ENCODE measurements at regions not wholly inside any gene's neighbourhood (a gene's known extent, or its start where the extent isn't known, plus 50 kb on each side); places are given as distances from the start of the nearest gene placed in this dataset.

- H3K9me3 ChIP-seq (ENCODE audit: control insufficient read depth, insufficient read depth, low read depth, low read length), result no peaks in the 10 kb centered on the region
- H3K4me1 ChIP-seq (ENCODE audit: control insufficient read depth, extremely low read depth, insufficient read depth, low read length), result no peaks in the 10 kb centered on the region
- DNase-seq (ENCODE audit: low read depth in 2 of 2), result no peak
- no peaks in the 10 kb centered on the region for H3K79me2 ChIP-seq (ENCODE audit: control insufficient read depth, insufficient read depth, low read length)
- H3K36me3 ChIP-seq (ENCODE audit: control insufficient read depth, insufficient read depth, low read length), result no peaks in the 10 kb centered on the region
- H3K4me2 ChIP-seq (ENCODE audit: extremely low read depth, insufficient read depth, low read length), result no peak overlapping the region
- no peak overlapping the region for H2AFZ ChIP-seq (ENCODE audit: low read length)
- H3K27me3 ChIP-seq (ENCODE audit: control insufficient read depth, insufficient read depth, low read length), result no peaks in the 10 kb centered on the region
- no peak for TF ChIP-seq EZH2 (IDR thresholded peaks at IDR 0.05; ENCODE audit: low read length, missing control alignments)
- TF ChIP-seq CTCF (conservative IDR thresholded peaks at IDR 0.05 in 1 of 2, IDR thresholded peaks at IDR 0.05 in 1 of 2; ENCODE audit: low read depth in 1 of 2, low read length in 2 of 2), result no peak
- H3K4me3 ChIP-seq (replicated peaks in 1 of 4; ENCODE audit: control extremely low read depth in 1 of 4, insufficient read depth in 1 of 4, low read depth in 3 of 4, low read length in 4 of 4), result no peak overlapping the region
- no peaks in the 10 kb centered on the region for H4K20me1 ChIP-seq (ENCODE audit: control insufficient read depth, extremely low read depth, insufficient read depth, low read length)
- no peak overlapping the region for H3K9ac ChIP-seq (ENCODE audit: insufficient read depth, low read length)
- H3K27ac ChIP-seq (ENCODE audit: insufficient read depth, low read length), result no peak overlapping the region
Observed at GRCh38 chr3:1908651-1909445, 189.8 kb upstream of the CNTN4 start.

GRCh38 chr3:1910322-1910721, 188.3 kb upstream of the CNTN4 start:
- H4K20me1 ChIP-seq (ENCODE audit: control insufficient read depth, extremely low read depth, insufficient read depth, low read length), result no peaks in the 10 kb centered on the region
- H2AFZ ChIP-seq (ENCODE audit: low read length), result no peak overlapping the region
- H3K4me2 ChIP-seq (ENCODE audit: extremely low read depth, insufficient read depth, low read length), result no peak overlapping the region
- no peaks in the 10 kb centered on the region for H3K79me2 ChIP-seq (ENCODE audit: control insufficient read depth, insufficient read depth, low read length)
- H3K36me3 ChIP-seq (ENCODE audit: control insufficient read depth, insufficient read depth, low read length), result no peaks in the 10 kb centered on the region
- H3K9ac ChIP-seq (ENCODE audit: insufficient read depth, low read length), result no peak overlapping the region
- no peak for DNase-seq (ENCODE audit: low read depth in 2 of 2)
- H3K9me3 ChIP-seq (ENCODE audit: control insufficient read depth, insufficient read depth, low read depth, low read length), result no peaks in the 10 kb centered on the region
- H3K27ac ChIP-seq (ENCODE audit: insufficient read depth, low read length), result no peak overlapping the region
- TF ChIP-seq CTCF (conservative IDR thresholded peaks at IDR 0.05 in 1 of 2, IDR thresholded peaks at IDR 0.05 in 1 of 2; ENCODE audit: low read depth in 1 of 2, low read length in 2 of 2) (no peak), EZH2 (IDR thresholded peaks at IDR 0.05; ENCODE audit: low read length, missing control alignments) (no peak)
- no peak overlapping the region for H3K4me3 ChIP-seq (replicated peaks in 1 of 4; ENCODE audit: control extremely low read depth in 1 of 4, insufficient read depth in 1 of 4, low read depth in 3 of 4, low read length in 4 of 4)
- no peaks in the 10 kb centered on the region for H3K4me1 ChIP-seq (ENCODE audit: control insufficient read depth, extremely low read depth, insufficient read depth, low read length)
- H3K27me3 ChIP-seq (ENCODE audit: control insufficient read depth, insufficient read depth, low read length), result no peaks in the 10 kb centered on the region

- no peak overlapping the region for H2AFZ ChIP-seq (ENCODE audit: low read length)
- H4K20me1 ChIP-seq (ENCODE audit: control insufficient read depth, extremely low read depth, insufficient read depth, low read length), result no peaks in the 10 kb centered on the region
- no peaks in the 10 kb centered on the region for H3K36me3 ChIP-seq (ENCODE audit: control insufficient read depth, insufficient read depth, low read length)
- no peaks in the 10 kb centered on the region for H3K4me1 ChIP-seq (ENCODE audit: control insufficient read depth, extremely low read depth, insufficient read depth, low read length)
- no peak overlapping the region for H3K4me2 ChIP-seq (ENCODE audit: extremely low read depth, insufficient read depth, low read length)
- no peaks in the 10 kb centered on the region for H3K79me2 ChIP-seq (ENCODE audit: control insufficient read depth, insufficient read depth, low read length)
- H3K27me3 ChIP-seq (ENCODE audit: control insufficient read depth, insufficient read depth, low read length), result no peaks in the 10 kb centered on the region
- H3K4me3 ChIP-seq (replicated peaks in 1 of 4; ENCODE audit: control extremely low read depth in 1 of 4, insufficient read depth in 1 of 4, low read depth in 3 of 4, low read length in 4 of 4), result no peak overlapping the region
- H3K9ac ChIP-seq (ENCODE audit: insufficient read depth, low read length), result no peak overlapping the region
- TF ChIP-seq EZH2 (IDR thresholded peaks at IDR 0.05; ENCODE audit: low read length, missing control alignments) (no peak), CTCF (conservative IDR thresholded peaks at IDR 0.05 in 1 of 2, IDR thresholded peaks at IDR 0.05 in 1 of 2; ENCODE audit: low read depth in 1 of 2, low read length in 2 of 2) (no peak)
- DNase-seq (ENCODE audit: low read depth in 2 of 2), result no peak
- H3K9me3 ChIP-seq (ENCODE audit: control insufficient read depth, insufficient read depth, low read depth, low read length), result no peaks in the 10 kb centered on the region
- no peak overlapping the region for H3K27ac ChIP-seq (ENCODE audit: insufficient read depth, low read length)
Observed at GRCh38 chr3:1929788-1930414, 168.8 kb upstream of the CNTN4 start.

Measured in fibroblast of lung (primary cell).